ENCODE measurements at regions not wholly inside any gene's neighbourhood (a gene's known extent, or its start where the extent isn't known, plus 50 kb on each side); places are given as distances from the start of the nearest gene placed in this dataset.

GRCh38 chr3:98980915-98981596 is 79.6 kb upstream of the DCBLD2 start (continued):
- no peak for TF ChIP-seq CHD1 (IDR thresholded peaks at IDR 0.05; ENCODE audit: low read depth, low read length)
- TF ChIP-seq MAX (IDR thresholded peaks at IDR 0.05; ENCODE audit: low read depth, low read length): no peak
- TF ChIP-seq RELB (IDR thresholded peaks at IDR 0.05; ENCODE audit: low read depth): peak; percentile 87
- no peak for TF ChIP-seq CBX3 (IDR thresholded peaks at IDR 0.05; ENCODE audit: borderline replicate concordance, low read depth)
- peak; percentile 44; the same call in 1 of the 2 replicates for TF ChIP-seq CREM (IDR thresholded peaks at IDR 0.05; ENCODE audit: low read depth)
- TF ChIP-seq E4F1 (IDR thresholded peaks at IDR 0.05; ENCODE audit: borderline replicate concordance, partially characterized antibody): no peak
- TF ChIP-seq EED (IDR thresholded peaks at IDR 0.05; ENCODE audit: low read depth): peak; percentile 88
- no peak for TF ChIP-seq BMI1 (IDR thresholded peaks at IDR 0.05; ENCODE audit: borderline replicate concordance)
- 0 out of 2 replicates have a peak, but pooled peaks have one; percentile 50 for TF ChIP-seq TCF12 (IDR thresholded peaks at IDR 0.05; ENCODE audit: low read depth, low read length)
- TF ChIP-seq RUNX3 (IDR thresholded peaks at IDR 0.05; ENCODE audit: low read length): peak; percentile 98
- no peak for TF ChIP-seq MYB (IDR thresholded peaks at IDR 0.05; ENCODE audit: borderline replicate concordance, low read depth, low read length)
- 0 out of 2 replicates have a peak, but pooled peaks have one; percentile 32 for TF ChIP-seq GABPA (IDR thresholded peaks at IDR 0.05; ENCODE audit: low read depth)
- no peak for TF ChIP-seq JUND (IDR thresholded peaks at IDR 0.05; ENCODE audit: low read depth, low read length)
- TF ChIP-seq HDGF (IDR thresholded peaks at IDR 0.05): no peak
- peak; percentile 60 to 63; a peak in 2 of 4 replicates for TF ChIP-seq BHLHE40 (IDR thresholded peaks at IDR 0.05; ENCODE audit: borderline replicate concordance in 1 of 2, low read depth in 2 of 2, low read length in 1 of 2)
- TF ChIP-seq SKIL (IDR thresholded peaks at IDR 0.05; ENCODE audit: low read depth, poor library complexity, severe bottlenecking): peak; percentile 70
- TF ChIP-seq MEF2A (IDR thresholded peaks at IDR 0.05; ENCODE audit: insufficient read depth, low read depth, low read length): peak; percentile 89
- TF ChIP-seq ATF3 (IDR thresholded peaks at IDR 0.05; ENCODE audit: borderline replicate concordance, extremely low read depth, low read depth, low read length): no peak
